Retina (tissue), 1 donor: ENCODE measurements at regions not wholly inside any gene's neighbourhood (a gene's known extent, or its start where the extent isn't known, plus 50 kb on each side); places are given as distances from the start of the nearest gene placed in this dataset.
"Not testable (repeated sequence)": the region's sequence is repeated elsewhere in the genome, so short reads cannot be mapped to it uniquely, and the experiment has no call there.

Source experiments
- DNase-seq: peaks from one replicate; pipeline ENCODE4 v3.0.0-alpha.2; 2016

DNA sequence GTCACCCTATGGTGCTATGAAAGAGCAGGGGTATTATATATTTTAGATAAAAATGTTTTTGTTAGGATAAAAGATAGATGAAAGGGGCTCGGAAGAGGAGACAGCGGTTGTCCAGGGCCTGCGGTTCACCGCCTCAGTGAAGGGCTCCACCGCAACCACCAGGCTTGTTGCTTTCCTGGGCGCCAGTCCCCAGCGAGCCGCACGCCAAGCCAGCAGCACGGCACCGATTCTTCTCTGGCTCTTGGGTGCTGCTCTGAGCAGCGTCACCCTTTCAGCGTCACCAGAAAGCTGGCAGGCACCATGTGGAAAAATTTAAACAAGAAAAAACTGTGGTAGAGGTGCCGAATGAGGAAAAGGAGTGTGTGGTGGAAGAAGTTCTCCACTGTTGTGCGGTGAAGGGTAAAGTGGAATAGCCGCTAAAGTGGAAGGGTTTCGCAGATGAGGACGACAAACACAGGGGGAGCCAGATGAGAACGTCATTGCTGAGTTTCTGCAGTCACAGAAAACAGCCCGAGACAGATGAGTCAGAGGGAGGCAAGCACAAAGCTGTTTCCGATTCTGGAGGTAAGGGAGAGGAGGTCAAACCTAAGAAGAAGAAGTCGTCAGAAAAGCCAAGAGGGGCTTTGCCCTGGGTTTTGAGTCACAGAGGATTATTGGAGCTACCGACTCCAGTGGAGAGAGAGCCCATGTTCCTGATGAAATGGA lies 569.2 kb downstream of the ZBBX start:
- no peak for DNase-seq

DNA sequence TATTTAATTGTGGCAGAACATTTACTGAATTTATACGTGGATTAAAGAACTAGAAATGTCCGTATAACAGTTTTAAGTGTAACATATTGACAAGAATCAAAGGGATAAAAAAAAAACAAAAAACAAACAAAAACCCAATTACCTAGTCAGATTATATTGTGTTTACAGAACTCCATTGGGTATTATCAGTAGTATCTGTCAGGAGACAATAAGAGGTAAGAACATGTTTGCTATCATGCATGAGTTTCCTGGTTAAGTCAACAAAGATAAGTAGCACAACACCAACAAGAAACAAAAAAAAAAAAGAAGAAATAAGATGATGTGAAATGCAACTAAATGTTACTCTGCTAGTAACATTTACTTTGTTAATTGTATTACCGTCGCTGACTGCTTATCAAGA lies 570.6 kb downstream of the ZBBX start:
- DNase-seq: no peak

DNA sequence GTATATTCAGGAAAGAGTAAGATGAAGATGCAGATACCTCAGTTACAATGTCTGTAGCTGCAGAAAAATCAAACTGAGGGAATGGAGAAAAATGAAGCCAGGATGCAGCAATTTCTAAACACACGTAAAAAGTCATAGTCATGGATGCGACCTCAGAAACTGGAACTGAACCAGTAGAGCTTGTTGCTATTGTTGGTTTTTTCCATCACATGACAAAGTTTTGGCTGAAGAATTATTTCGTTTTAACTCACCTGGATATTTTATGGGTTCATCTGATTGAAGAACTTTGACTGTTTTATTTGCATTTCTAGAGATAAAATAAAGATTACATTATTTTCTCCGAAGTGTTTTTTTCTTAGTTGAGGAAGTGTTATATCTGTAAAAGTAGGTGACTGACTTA lies 591.2 kb downstream of the ZBBX start:
- no peak for DNase-seq

DNA sequence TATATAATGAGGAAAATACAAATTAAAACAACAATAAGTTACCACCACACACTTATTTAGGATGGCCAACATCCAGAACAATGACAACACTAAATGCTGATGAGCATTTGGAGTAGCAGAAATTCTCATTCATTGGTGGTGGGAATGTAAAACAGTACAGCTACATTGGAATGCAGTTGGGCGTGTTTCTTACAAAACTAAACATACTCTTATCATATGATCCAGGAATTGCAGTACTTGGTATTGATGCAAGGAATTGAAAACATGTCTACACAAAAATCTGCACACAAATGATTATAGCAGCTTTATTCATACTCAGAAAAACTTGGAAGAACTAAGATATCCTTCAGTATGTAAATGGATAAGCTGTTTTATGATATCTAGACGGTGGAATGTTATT lies 594.2 kb downstream of the ZBBX start:
- DNase-seq: no peak

- DNase-seq: no peak
These were observed 596.9 kb downstream of the ZBBX start for GRCh38 chr3:166783206-166783605.

- no peak for DNase-seq
These were observed 615.3 kb downstream of the ZBBX start for GRCh38 chr3:166764698-166765318.

GRCh38 chr3:166759736-166760513 lies 620.2 kb downstream of the ZBBX start:
- DNase-seq: no peak

- DNase-seq: no peak
These were observed 627.9 kb downstream of the ZBBX start for GRCh38 chr3:166752214-166752613.

DNA sequence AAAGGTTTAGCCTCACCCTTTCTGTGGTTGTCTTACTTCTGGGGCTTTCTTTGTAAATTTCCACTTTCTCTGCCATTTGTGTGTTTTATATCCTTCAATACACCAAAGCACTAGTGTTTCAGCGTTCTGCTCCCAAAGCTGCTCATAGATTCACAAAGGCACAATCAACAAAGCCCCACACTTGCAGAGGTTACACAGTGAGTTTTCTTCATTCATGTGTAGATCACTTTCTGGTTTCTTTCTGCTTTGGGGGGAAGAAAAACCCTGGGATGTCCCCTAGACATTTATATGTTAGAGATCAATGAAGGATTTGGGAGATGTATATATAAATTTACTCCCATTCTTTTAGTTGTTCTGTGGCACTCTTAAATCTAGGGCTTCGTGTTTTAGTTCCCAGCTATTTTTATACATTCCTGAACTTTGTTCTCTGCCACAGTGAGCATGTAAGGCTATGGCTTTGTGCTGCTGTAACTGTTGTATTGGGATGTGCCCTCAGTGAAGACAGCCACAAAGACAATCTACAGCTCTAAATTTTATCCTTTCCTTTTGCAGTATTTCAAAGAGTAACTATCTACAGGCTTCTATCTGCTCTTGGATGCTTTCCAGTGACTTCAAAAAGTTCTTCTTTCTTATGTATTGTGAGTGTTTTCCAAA lies 636.5 kb downstream of the ZBBX start:
- no peak for DNase-seq

DNA sequence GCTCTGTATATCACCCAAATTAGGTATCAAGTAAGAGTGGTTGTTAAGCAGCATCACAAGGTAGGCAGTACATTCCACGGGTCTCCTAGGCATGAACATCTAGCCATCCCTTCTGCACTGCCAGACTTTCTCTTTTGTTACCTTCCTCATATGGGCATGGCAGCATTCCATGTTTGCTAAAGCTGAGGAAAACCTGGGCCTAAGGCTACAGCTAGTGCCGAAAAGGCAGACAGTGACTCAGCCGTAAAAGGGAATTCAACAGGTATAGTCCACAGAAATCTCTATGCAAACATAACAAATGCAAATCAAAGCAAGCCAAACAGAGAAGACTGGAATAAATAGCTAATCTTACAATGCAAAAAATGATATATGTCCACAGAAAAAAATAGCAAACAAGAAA lies 645.4 kb downstream of the ZBBX start:
- no peak for DNase-seq

GRCh38 chr3:166731701-166732100 lies 648.4 kb downstream of the ZBBX start:
- no peak for DNase-seq

GRCh38 chr3:166721466-166721865 lies 658.6 kb downstream of the ZBBX start:
- DNase-seq: no peak

GRCh38 chr3:166714206-166714605 lies 665.9 kb downstream of the ZBBX start:
- no peak for DNase-seq

GRCh38 chr3:166713787-166714186 lies 666.3 kb downstream of the ZBBX start:
- no peak for DNase-seq

DNA sequence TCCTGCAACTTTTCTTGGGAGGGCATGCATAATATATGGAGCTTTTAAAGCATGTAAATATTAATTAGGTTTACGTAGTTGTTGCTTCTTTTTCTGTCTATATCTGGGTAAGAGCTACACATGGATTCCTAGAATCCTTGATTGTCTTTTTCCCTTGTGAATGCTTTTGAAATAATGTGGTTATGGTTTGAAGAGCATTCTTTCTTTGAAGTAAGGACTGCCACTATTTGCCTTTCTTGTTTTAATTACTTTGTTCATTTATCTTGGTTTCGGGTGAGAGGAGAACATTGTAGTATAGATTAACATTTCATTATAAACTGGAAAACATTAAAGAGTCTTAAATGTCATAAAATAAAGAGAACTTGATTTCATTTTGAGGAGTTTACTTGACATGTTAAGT lies 674.0 kb downstream of the ZBBX start:
- no peak for DNase-seq

DNA sequence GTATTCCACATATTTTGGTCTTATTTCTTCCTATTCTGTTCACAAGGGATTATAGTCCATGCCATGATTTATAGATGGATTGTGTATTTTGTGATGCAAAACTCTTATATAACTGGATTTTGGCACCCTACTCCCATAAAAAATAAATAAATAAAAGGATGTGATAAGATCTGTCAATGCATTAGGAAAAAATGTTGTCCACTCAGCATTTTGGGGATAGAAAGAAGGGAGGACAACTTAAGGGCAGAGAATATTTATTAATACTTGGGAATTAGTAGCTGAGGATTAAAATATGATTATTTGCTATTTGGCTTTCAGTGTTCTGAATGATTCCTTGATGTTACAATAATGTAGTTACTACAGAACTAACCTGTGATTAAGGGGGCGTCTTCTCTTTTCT lies 682.6 kb downstream of the ZBBX start:
- DNase-seq: no peak

DNA sequence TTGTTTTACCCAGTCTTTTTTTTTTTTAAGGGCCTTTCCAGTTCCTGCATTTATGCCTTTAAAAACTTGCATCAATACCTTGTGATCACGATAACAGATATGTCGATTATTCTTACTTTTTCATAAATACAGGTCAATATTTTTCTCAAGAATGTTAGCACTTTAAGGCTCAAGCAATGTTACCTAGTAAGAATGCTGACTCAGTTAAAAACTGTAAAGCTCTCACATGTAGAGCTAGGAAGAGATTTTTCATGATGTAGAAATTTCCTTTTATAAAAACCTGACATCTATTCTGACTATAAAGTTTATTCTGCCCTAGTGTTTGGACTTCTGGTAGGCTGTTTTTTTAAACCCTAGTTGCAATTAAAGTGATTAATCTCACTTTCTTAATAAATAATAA lies 684.0 kb downstream of the ZBBX start:
- no peak for DNase-seq

GRCh38 chr3:166688665-166689064 lies 691.4 kb downstream of the ZBBX start:
- no peak for DNase-seq

DNA sequence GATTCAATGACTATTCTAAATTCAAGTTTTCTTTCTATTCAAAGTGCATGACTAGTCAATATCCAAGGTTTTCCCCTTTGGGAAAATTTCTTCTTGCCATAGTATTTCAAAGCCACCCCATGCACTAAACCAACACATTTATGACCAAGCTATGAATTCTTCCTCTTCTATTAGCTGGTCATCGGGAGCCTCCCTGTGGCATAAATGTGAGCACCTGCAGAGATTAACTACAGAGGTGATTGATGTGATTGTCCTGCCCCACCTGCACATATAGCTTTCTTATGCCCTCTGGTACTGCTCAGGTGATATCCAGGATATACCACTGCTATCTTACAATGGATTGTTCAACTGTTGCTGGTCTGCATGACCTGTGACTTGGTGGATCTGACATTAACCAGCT lies 694.9 kb downstream of the ZBBX start:
- DNase-seq: no peak

- not testable (repeated sequence) for DNase-seq
These were observed 696.0 kb downstream of the ZBBX start for GRCh38 chr3:166684077-166684476.

GRCh38 chr3:166669781-166670180 lies 710.3 kb downstream of the ZBBX start:
- no peak for DNase-seq

GRCh38 chr3:166663194-166663593 lies 716.9 kb downstream of the ZBBX start:
- no peak for DNase-seq

DNA sequence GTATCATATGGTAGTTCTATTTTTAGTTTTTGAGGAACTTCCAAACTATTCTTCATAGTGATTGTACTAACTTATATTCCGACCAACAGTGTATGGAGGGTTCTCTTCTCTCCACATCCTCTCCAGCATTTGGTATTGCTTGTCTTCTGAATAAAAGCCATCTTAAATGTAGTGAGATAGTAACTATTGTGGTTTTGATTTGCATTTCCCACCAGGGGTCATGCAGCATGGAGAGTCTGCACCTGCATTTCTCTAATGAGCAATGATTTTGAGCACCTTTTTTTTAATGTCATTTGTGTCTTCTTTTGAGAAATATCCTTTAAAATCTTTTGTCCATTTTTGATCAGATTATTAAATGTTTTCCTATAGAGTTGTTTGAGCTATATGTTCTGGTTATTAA lies 718.5 kb downstream of the ZBBX start:
- DNase-seq: no peak

- no peak for DNase-seq
These were observed 719.1 kb downstream of the ZBBX start for GRCh38 chr3:166660962-166661361.
